ENCODE measurements at regions not wholly inside any gene's neighbourhood (a gene's known extent, or its start where the extent isn't known, plus 50 kb on each side); places are given as distances from the start of the nearest gene placed in this dataset.

- no peak overlapping the region for H3K27ac Mint-ChIP-seq
- peaks cover 6% of the 10 kb centered on the region; the same call in 1 of the 2 replicates for H3K4me1 Mint-ChIP-seq
- H3K9me3 Mint-ChIP-seq: no peaks in the 10 kb centered on the region
- H3K27me3 Mint-ChIP-seq (ENCODE audit: low read depth): no peaks in the 10 kb centered on the region
- TF ChIP-seq GTF2I (CRISPR knock-in tag; conservative IDR thresholded peaks at IDR 0.05) (no peak), ZBTB21 (CRISPR knock-in tag; IDR thresholded peaks at IDR 0.05; ENCODE audit: borderline replicate concordance) (no peak), CDX4 (CRISPR knock-in tag; IDR thresholded peaks at IDR 0.05; ENCODE audit: borderline replicate concordance) (no peak), ZNF121 (CRISPR knock-in tag; IDR thresholded peaks at IDR 0.05) (no peak), FOXK1 (CRISPR knock-in tag; IDR thresholded peaks at IDR 0.05) (no peak), SOX15 (CRISPR knock-in tag; IDR thresholded peaks at IDR 0.05) (no peak), FOXP1 (CRISPR knock-in tag; IDR thresholded peaks at IDR 0.05; ENCODE audit: borderline replicate concordance) (no peak), ZNF671 (CRISPR knock-in tag; IDR thresholded peaks at IDR 0.05) (no peak), GRHL2 (CRISPR knock-in tag; IDR thresholded peaks at IDR 0.05; ENCODE audit: insufficient replicate concordance, severe bottlenecking) (no peak), ATF1 (CRISPR knock-in tag; IDR thresholded peaks at IDR 0.05) (no peak), PREB (CRISPR knock-in tag; IDR thresholded peaks at IDR 0.05; ENCODE audit: borderline replicate concordance) (no peak), RORB (CRISPR knock-in tag; IDR thresholded peaks at IDR 0.05) (no peak)
- ATAC-seq (peak; percentile 29), DNase-seq (ENCODE audit: low spot score) (peak; percentile 21)
- ChIA-PET POLR2A (no interaction called here), CTCF (interaction anchor here (0.7 to 1.4 kb wide), 4 partner anchors 10 to 338 kb away, joined by 3 read pairs; partner anchors contain the start of gene PGR)
- no peaks in the 10 kb centered on the region for H3K36me3 Mint-ChIP-seq
- H3K4me3 Mint-ChIP-seq: no peak overlapping the region
Measured at GRCh38 chr11:101323997-101324396, 194.4 kb upstream of the PGR start.

GRCh38 chr11:101321222-101321621, 191.6 kb upstream of the PGR start:
- 0 out of 2 replicates have a peak, but pooled peaks cover 3% of the 10 kb centered on the region for H3K4me1 Mint-ChIP-seq
- TF ChIP-seq HMGA2 (CRISPR knock-in tag; IDR thresholded peaks at IDR 0.05) (no peak), MAX (CRISPR knock-in tag; IDR thresholded peaks at IDR 0.05) (0 out of 2 replicates have a peak, but pooled peaks have one; percentile 13), CTCF (IDR thresholded peaks at IDR 0.05) (no peak)
- no peak overlapping the region for H3K4me3 Mint-ChIP-seq
- H3K9me3 Mint-ChIP-seq: peaks cover 4% of the 10 kb centered on the region
- CTCF ChIA-PET: no interaction called here
- POLR2A ChIA-PET: no interaction called here
- DNase-seq (ENCODE audit: low spot score) (peak; percentile 13), ATAC-seq (peak; percentile 93)
- no peaks in the 10 kb centered on the region for H3K36me3 Mint-ChIP-seq
- H3K27me3 Mint-ChIP-seq (ENCODE audit: low read depth): no peaks in the 10 kb centered on the region
- no peak overlapping the region for H3K27ac Mint-ChIP-seq

- ATAC-seq: no peak
- DNase-seq (ENCODE audit: low spot score): no peak
- CTCF ChIA-PET: no interaction called here
- Mint-ChIP-seq H3K36me3 (no peaks in the 10 kb centered on the region), H3K4me1 (no peaks in the 10 kb centered on the region), H3K4me3 (no peak overlapping the region), H3K27ac (no peak overlapping the region), H3K9me3 (no peaks in the 10 kb centered on the region), H3K27me3 (ENCODE audit: low read depth) (no peaks in the 10 kb centered on the region)
- POLR2A ChIA-PET: no interaction called here
- TF ChIP-seq MLX (CRISPR knock-in tag; IDR thresholded peaks at IDR 0.05): no peak
- no peak for TF ChIP-seq ZNF317 (CRISPR knock-in tag; IDR thresholded peaks at IDR 0.05; ENCODE audit: borderline replicate concordance, low read depth)
- no peak for TF ChIP-seq ZNF263 (CRISPR knock-in tag; IDR thresholded peaks at IDR 0.05; ENCODE audit: low read depth)
- no peak for TF ChIP-seq KAT7 (CRISPR knock-in tag; IDR thresholded peaks at IDR 0.05; ENCODE audit: borderline replicate concordance)
- no peak for TF ChIP-seq ELF4 (CRISPR knock-in tag; IDR thresholded peaks at IDR 0.05; ENCODE audit: low read depth)
- TF ChIP-seq ZNF425 (CRISPR knock-in tag; conservative IDR thresholded peaks at IDR 0.05): no peak
- no peak for TF ChIP-seq OVOL2 (CRISPR knock-in tag; IDR thresholded peaks at IDR 0.05; ENCODE audit: borderline replicate concordance)
- TF ChIP-seq FOXP1 (CRISPR knock-in tag; IDR thresholded peaks at IDR 0.05; ENCODE audit: borderline replicate concordance): no peak
- TF ChIP-seq SMAD4 (CRISPR knock-in tag; IDR thresholded peaks at IDR 0.05): no peak
- TF ChIP-seq ZBTB43 (CRISPR knock-in tag; IDR thresholded peaks at IDR 0.05): no peak
- TF ChIP-seq JUN (CRISPR knock-in tag; IDR thresholded peaks at IDR 0.05): no peak
- TF ChIP-seq RELA (CRISPR knock-in tag; IDR thresholded peaks at IDR 0.05; ENCODE audit: borderline replicate concordance): no peak
- TF ChIP-seq ATF1 (CRISPR knock-in tag; IDR thresholded peaks at IDR 0.05): no peak
- TF ChIP-seq TP53 (CRISPR knock-in tag; IDR thresholded peaks at IDR 0.05): no peak
Measured at GRCh38 chr11:101306721-101307120, 177.1 kb upstream of the PGR start.

Data from WTC11 (cell line).